Fibroblast of lung (primary cell): ENCODE measurements at regions not wholly inside any gene's neighbourhood (a gene's known extent, or its start where the extent isn't known, plus 50 kb on each side); places are given as distances from the start of the nearest gene placed in this dataset.
"Not testable (repeated sequence)": the region's sequence is repeated elsewhere in the genome, so short reads cannot be mapped to it uniquely, and the experiment has no call there.

ENCODE experiments used
- DNase-seq, 2 donors: peaks; one replicate each; pipeline versions ENCODE4 v3.0.0 to v3.0.0-alpha.2; 2010; ENCODE audit warnings: low read depth in 2 of 2
- H2AFZ ChIP-seq: 2 replicates; pipeline ENCODE4 v1.5.1; 2012; ENCODE audit warnings: low read length, control low read depth, inconsistent platforms
- H3K27ac ChIP-seq: 2 replicates; pipeline ENCODE4 v1.5.1; 2011; ENCODE audit warnings: low read length, control low read depth; ENCODE audit not compliant: insufficient read depth
- H3K27me3 ChIP-seq: 2 replicates; pipeline ENCODE4 v1.5.1; 2011; ENCODE audit warnings: mild to moderate bottlenecking, low read length; ENCODE audit not compliant: control insufficient read depth, insufficient read depth
- H3K36me3 ChIP-seq: 2 replicates; pipeline ENCODE4 v1.5.1; 2011; ENCODE audit warnings: low read length; ENCODE audit not compliant: control insufficient read depth, insufficient read depth
- H3K4me1 ChIP-seq: 2 replicates; pipeline ENCODE4 v1.5.1; 2011; ENCODE audit warnings: low read length; ENCODE audit not compliant: control insufficient read depth, insufficient read depth; ENCODE audit errors: extremely low read depth
- H3K4me2 ChIP-seq: 2 replicates; pipeline ENCODE4 v1.5.1; 2011; ENCODE audit warnings: low read length, control low read depth; ENCODE audit not compliant: insufficient read depth; ENCODE audit errors: extremely low read depth
- H3K4me3 ChIP-seq, 4 experiments: fragments of 200-600 bp in 1 of 4; sonication (generic) in 1 of 4; replicated peaks in 1 of 4; 2 replicates each; pipeline ENCODE4 v1.5.1; 2011 to 2016; ENCODE audit warnings: low read length in 4 of 4, low read depth in 3 of 4, mild to moderate bottlenecking in 3 of 4, control low read depth in 2 of 4, inconsistent platforms in 1 of 4, mixed read lengths in 1 of 4; ENCODE audit not compliant: insufficient read depth in 1 of 4; ENCODE audit errors: control extremely low read depth in 1 of 4
- H3K79me2 ChIP-seq: 2 replicates; pipeline ENCODE4 v1.5.1; 2012; ENCODE audit warnings: mild to moderate bottlenecking, low read length, inconsistent platforms; ENCODE audit not compliant: control insufficient read depth, insufficient read depth
- H3K9ac ChIP-seq: 2 replicates; pipeline ENCODE4 v1.5.1; 2011; ENCODE audit warnings: mild to moderate bottlenecking, low read length, control low read depth; ENCODE audit not compliant: insufficient read depth
- H3K9me3 ChIP-seq: 2 replicates; pipeline ENCODE4 v1.5.1; 2012; ENCODE audit warnings: low read depth, low read length; ENCODE audit not compliant: control insufficient read depth, insufficient read depth
- H4K20me1 ChIP-seq: 2 replicates; pipeline ENCODE4 v1.5.1; 2011; ENCODE audit warnings: low read length; ENCODE audit not compliant: control insufficient read depth, insufficient read depth; ENCODE audit errors: extremely low read depth
- EZH2 ChIP-seq: IDR thresholded peaks from 2 replicates; pipeline ENCODE4 v1.5.1; 2012; ENCODE audit warnings: low read length, control low read depth, mild to moderate bottlenecking; ENCODE audit errors: missing control alignments
- TF ChIP-seq, protein P1 (sequence below), 2 donors: IDR thresholded peaks in 1 of 2; conservative IDR thresholded peaks in 1 of 2; 1 replicate in 1 of 2; 2 replicates in 1 of 2; pipeline ENCODE4 v1.5.1; 2011 to 2012; ENCODE audit warnings: low read length in 2 of 2, control low read depth in 1 of 2, inconsistent platforms in 1 of 2, low read depth in 1 of 2, mild to moderate bottlenecking in 1 of 2

GRCh38 chr2:195531754-195532153 is 125.3 kb upstream of the SLC39A10 start:
- no peak overlapping the region for H3K4me3 ChIP-seq
- H3K27ac ChIP-seq: no peak overlapping the region

DNA sequence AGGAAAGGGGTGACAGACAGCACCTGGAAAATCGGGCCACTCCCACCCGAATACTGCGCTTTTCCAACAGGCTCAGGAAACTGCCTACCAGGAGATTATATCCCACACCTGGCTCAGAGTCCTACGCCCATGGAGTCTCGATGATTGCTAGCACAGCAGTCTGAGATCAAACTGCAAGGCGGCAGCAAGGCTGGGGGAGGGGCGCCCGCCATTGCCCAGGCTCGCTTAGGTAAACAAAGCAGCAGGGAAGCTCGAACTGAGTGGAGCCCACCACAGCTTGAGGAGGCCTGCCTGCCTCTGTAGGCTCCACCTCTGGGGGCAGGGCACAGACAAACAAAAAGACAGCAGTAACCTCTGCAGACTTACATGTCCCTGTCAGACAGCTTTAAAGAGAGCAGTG is 133.8 kb upstream of the SLC39A10 start:
- H3K27ac ChIP-seq, H2AFZ ChIP-seq: not testable (repeated sequence)

More at GRCh38 chr2:195531754-195532153, 125.3 kb upstream of the SLC39A10 start:
- Histone ChIP-seq H3K9me3 (no peaks in the 10 kb centered on the region), H3K9ac (no peak overlapping the region), H3K4me1 (peaks cover 11% of the 10 kb centered on the region), H3K36me3 (no peaks in the 10 kb centered on the region), H2AFZ (no peak overlapping the region), H3K79me2 (no peaks in the 10 kb centered on the region), H4K20me1 (no peaks in the 10 kb centered on the region), H3K27me3 (no peaks in the 10 kb centered on the region), H3K4me2 (no peak overlapping the region)
- TF ChIP-seq, protein P1, sequence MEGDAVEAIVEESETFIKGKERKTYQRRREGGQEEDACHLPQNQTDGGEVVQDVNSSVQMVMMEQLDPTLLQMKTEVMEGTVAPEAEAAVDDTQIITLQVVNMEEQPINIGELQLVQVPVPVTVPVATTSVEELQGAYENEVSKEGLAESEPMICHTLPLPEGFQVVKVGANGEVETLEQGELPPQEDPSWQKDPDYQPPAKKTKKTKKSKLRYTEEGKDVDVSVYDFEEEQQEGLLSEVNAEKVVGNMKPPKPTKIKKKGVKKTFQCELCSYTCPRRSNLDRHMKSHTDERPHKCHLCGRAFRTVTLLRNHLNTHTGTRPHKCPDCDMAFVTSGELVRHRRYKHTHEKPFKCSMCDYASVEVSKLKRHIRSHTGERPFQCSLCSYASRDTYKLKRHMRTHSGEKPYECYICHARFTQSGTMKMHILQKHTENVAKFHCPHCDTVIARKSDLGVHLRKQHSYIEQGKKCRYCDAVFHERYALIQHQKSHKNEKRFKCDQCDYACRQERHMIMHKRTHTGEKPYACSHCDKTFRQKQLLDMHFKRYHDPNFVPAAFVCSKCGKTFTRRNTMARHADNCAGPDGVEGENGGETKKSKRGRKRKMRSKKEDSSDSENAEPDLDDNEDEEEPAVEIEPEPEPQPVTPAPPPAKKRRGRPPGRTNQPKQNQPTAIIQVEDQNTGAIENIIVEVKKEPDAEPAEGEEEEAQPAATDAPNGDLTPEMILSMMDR (conservative IDR thresholded peaks at IDR 0.05 in 1 of 2, IDR thresholded peaks at IDR 0.05 in 1 of 2; ENCODE audit: low read depth in 1 of 2, low read length in 2 of 2): no peak
- no peak for TF ChIP-seq EZH2
- peak; percentile 52 to 83 for DNase-seq

DNA sequence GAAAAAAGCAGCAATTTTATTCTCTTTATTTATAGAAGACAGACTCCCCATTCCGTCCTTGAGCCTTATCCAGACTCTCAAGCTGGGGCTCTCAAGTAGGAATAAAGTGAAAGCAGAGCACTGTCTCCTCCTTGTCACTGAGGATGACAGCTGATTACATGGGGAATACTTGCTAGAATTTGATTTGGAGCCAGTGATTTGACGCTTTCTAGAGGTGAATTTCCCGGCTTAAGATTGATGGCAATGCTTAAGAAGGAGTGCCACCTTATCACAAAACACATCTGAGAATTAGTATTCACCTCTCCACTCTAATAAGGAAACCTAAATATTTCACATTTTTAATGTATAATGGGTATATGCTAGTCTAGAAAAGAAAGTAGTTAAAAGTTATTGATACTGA is 135.4 kb upstream of the SLC39A10 start:
- no peak overlapping the region for H3K27ac ChIP-seq
- H2AFZ ChIP-seq: no peak overlapping the region
- H3K4me2 ChIP-seq: no peak overlapping the region

More for the DNA sequence above, 133.8 kb upstream of the SLC39A10 start:
- H3K4me2 ChIP-seq, H3K4me3 ChIP-seq, H3K9me3 ChIP-seq, H3K36me3 ChIP-seq, H4K20me1 ChIP-seq, DNase-seq, H3K27me3 ChIP-seq, H3K4me1 ChIP-seq, H3K9ac ChIP-seq, H3K79me2 ChIP-seq: not testable (repeated sequence)

More for the DNA sequence above, 135.4 kb upstream of the SLC39A10 start:
- no peak for DNase-seq
- Histone ChIP-seq H3K36me3 (no peaks in the 10 kb centered on the region), H3K4me3 (no peak overlapping the region), H3K9me3 (no peaks in the 10 kb centered on the region), H3K9ac (no peak overlapping the region), H3K27me3 (no peaks in the 10 kb centered on the region), H3K79me2 (no peaks in the 10 kb centered on the region), H3K4me1 (peaks cover 5% of the 10 kb centered on the region), H4K20me1 (no peaks in the 10 kb centered on the region)
- TF ChIP-seq, protein P1 (conservative IDR thresholded peaks at IDR 0.05 in 1 of 2, IDR thresholded peaks at IDR 0.05 in 1 of 2; ENCODE audit: low read depth in 1 of 2, low read length in 2 of 2): no peak
- no peak for TF ChIP-seq EZH2
